AG04450 (cell line): ENCODE measurements at regions not wholly inside any gene's neighbourhood (a gene's known extent, or its start where the extent isn't known, plus 50 kb on each side); places are given as distances from the start of the nearest gene placed in this dataset.

ENCODE experiments used
- CTCF ChIA-PET: fragments of 300-600, 350-600 bp; formaldehyde crosslinking; extraction: SDS; loops from one replicate; lab custom pipeline; 2022; ENCODE audit warnings: antibody characterized with exemption, inconsistent platforms; lab: Charles Lee
- POLR2A ChIA-PET: fragments of 350-600 bp; formaldehyde crosslinking; extraction: SDS; loops from one replicate; lab custom pipeline; 2021; ENCODE audit warnings: antibody characterized with exemption, inconsistent platforms; lab: Yijun Ruan, JAX
- DNase-seq: peaks from one replicate; pipeline ENCODE4 v3.0.0-alpha.2; 2011; ENCODE audit warnings: low read depth, low spot score
- H3K27ac ChIP-seq: one replicate; pipeline ENCODE4 v1.5.1; 2012; ENCODE audit warnings: low read depth, low read length, control low read depth
- H3K27me3 ChIP-seq: one replicate; pipeline ENCODE4 v1.6.0; 2012; ENCODE audit warnings: low read length; ENCODE audit not compliant: control insufficient read depth, insufficient read depth
- H3K4me3 ChIP-seq: 2 replicates; pipeline ENCODE4 v1.5.1; 2011; ENCODE audit warnings: mild to moderate bottlenecking, low read depth, low read length, control low read depth
- H3K9me3 ChIP-seq: 2 replicates; pipeline ENCODE4 v1.5.1; 2012; ENCODE audit warnings: low read length; ENCODE audit not compliant: control insufficient read depth, insufficient read depth
- CTCF ChIP-seq: IDR thresholded peaks from 2 replicates; pipeline ENCODE4 v1.5.1; 2011; ENCODE audit warnings: low read depth, low read length, control low read depth, inconsistent platforms

GRCh38 chr10:52965509-52965908 lies 192.9 kb upstream of the MBL2 start:
- TF ChIP-seq CTCF, result no peak
- POLR2A ChIA-PET, result no interaction called here
- no peak for DNase-seq
- CTCF ChIA-PET, result no interaction called here
- Histone ChIP-seq H3K9me3 (no peaks in the 10 kb centered on the region; the same call in 1 of the 2 replicates), H3K27ac (no peak overlapping the region), H3K27me3 (peaks cover 3% of the 10 kb centered on the region), H3K4me3 (no peak overlapping the region)

- no peaks in the 10 kb centered on the region; the same call in 1 of the 2 replicates for H3K9me3 ChIP-seq
- no peak for TF ChIP-seq CTCF
- CTCF ChIA-PET, result interaction anchor here (0.7 to 3.2 kb wide), 3 partner anchors 10 to 144 kb away, joined by 3 to 14 read pairs (median 5); no protein-coding TSS in a partner anchor
- H3K27ac ChIP-seq, result no peak overlapping the region
- no peak for DNase-seq
- POLR2A ChIA-PET, result no interaction called here
- H3K27me3 ChIP-seq, result peaks cover 3% of the 10 kb centered on the region
- no peak overlapping the region for H3K4me3 ChIP-seq
Measured at GRCh38 chr10:52961323-52961722, 188.7 kb upstream of the MBL2 start.

- CTCF ChIA-PET, result interaction anchor here (3.2 kb wide), 1 partner anchor 8 kb away, joined by 14 read pairs; no protein-coding TSS in a partner anchor
- H3K27me3 ChIP-seq, result peaks cover 3% of the 10 kb centered on the region
- DNase-seq, result no peak
- no peak for TF ChIP-seq CTCF
- no peaks in the 10 kb centered on the region for H3K9me3 ChIP-seq
- H3K27ac ChIP-seq, result no peak overlapping the region
- no peak overlapping the region for H3K4me3 ChIP-seq
- POLR2A ChIA-PET, result no interaction called here
Measured at GRCh38 chr10:52959810-52960209, 187.2 kb upstream of the MBL2 start.

- no peak for TF ChIP-seq CTCF
- DNase-seq, result no peak
- Histone ChIP-seq H3K27ac (no peak overlapping the region), H3K27me3 (peaks cover 2% of the 10 kb centered on the region), H3K9me3 (no peaks in the 10 kb centered on the region), H3K4me3 (no peak overlapping the region)
- CTCF ChIA-PET, result no interaction called here
- POLR2A ChIA-PET, result no interaction called here
Measured at GRCh38 chr10:52956861-52957260, 184.3 kb upstream of the MBL2 start.

DNA sequence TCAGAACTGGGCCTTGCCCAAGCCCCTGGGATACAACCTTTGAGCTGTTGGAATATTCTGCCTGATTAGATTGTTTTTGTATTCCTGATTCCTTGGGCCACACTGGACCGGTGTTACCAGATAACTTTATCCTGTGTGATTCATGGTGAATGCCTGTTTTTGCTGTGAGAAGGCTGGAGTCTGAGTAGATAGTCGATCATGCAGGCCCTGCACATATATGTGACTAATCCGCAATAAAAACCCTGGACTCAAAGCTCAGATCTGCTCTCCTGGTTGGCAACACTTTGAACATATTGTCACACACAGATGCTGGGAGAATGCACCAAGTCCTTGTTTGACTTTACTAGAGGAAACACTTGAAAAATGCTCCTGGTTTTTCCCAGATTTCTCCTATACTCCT lies 183.9 kb upstream of the MBL2 start:
- no peak overlapping the region for H3K4me3 ChIP-seq
- ChIA-PET CTCF (no interaction called here), POLR2A (no interaction called here)
- DNase-seq, result no peak
- no peak overlapping the region for H3K27ac ChIP-seq
- TF ChIP-seq CTCF, result no peak
- no peaks in the 10 kb centered on the region for H3K9me3 ChIP-seq
- H3K27me3 ChIP-seq, result peaks cover 2% of the 10 kb centered on the region
